ENCODE measurements at regions not wholly inside any gene's neighbourhood (a gene's known extent, or its start where the extent isn't known, plus 50 kb on each side); places are given as distances from the start of the nearest gene placed in this dataset.

- no peak overlapping the region for H2BK5ac ChIP-seq (ENCODE audit: low read depth, low read length, poor library complexity, severe bottlenecking)
- peaks cover 6% of the 10 kb centered on the region; the same call in 1 of the 2 replicates for H3K4me1 ChIP-seq (ENCODE audit: control insufficient read depth, insufficient read depth, low read length)
- no peak overlapping the region for H2BK120ac ChIP-seq (ENCODE audit: low read depth, low read length)
- H3K18ac ChIP-seq (ENCODE audit: low read depth, low read length), result no peak overlapping the region
- no peak overlapping the region for H3K27ac ChIP-seq (ENCODE audit: insufficient read depth, low read length)
- no peaks in the 10 kb centered on the region for H3K9me3 ChIP-seq (ENCODE audit: control insufficient read depth, insufficient read depth, low read length)
- peak overlapping the region; percentile 67 for H2AFZ ChIP-seq (replicated peaks; ENCODE audit: low read length, poor library complexity)
- no peak overlapping the region for H2BK20ac ChIP-seq (ENCODE audit: low read depth, low read length)
- CTCF ChIA-PET, result interaction anchor here (1.0 kb wide), 1 partner anchor 28 kb away, joined by 6 read pairs; no protein-coding TSS in a partner anchor
- no peak overlapping the region for H3K9ac ChIP-seq (ENCODE audit: low read depth, low read length)
- H2BK15ac ChIP-seq (ENCODE audit: low read depth, low read length), result no peak overlapping the region
- no peak overlapping the region for H4K5ac ChIP-seq (ENCODE audit: low read depth, low read length)
- POLR2A ChIA-PET (ENCODE audit: unreplicated experiment), result interaction anchor here (0.7 kb wide), 1 partner anchor 13 kb away, joined by 6 read pairs; no protein-coding TSS in a partner anchor
- peaks cover 3% of the 10 kb centered on the region for H3K27me3 ChIP-seq (ENCODE audit: control insufficient read depth, insufficient read depth, low read length)
- in situ Hi-C loops (cut with MboI; ENCODE audit: low sequenced_read_pairs), result no loop called here
- no peaks in the 10 kb centered on the region for H3K9me1 ChIP-seq (ENCODE audit: insufficient read depth, low read length)
- H2AK5ac ChIP-seq (ENCODE audit: low read depth, low read length), result no peak overlapping the region
- BruUV-seq (replicated peaks), result no TSS peak
- no peak overlapping the region for H3K56ac ChIP-seq (ENCODE audit: extremely low read depth, insufficient read depth, low read length)
- H4K8ac ChIP-seq (ENCODE audit: low read depth in 2 of 2, low read length in 2 of 2), result no peak overlapping the region
- H3K14ac ChIP-seq (replicated peaks; ENCODE audit: low read depth, low read length), result no peak overlapping the region
- no peak overlapping the region for H3K4me3 ChIP-seq (ENCODE audit: insufficient read depth, low read depth, low read length)
- TF ChIP-seq FOS (IDR thresholded peaks at IDR 0.05; ENCODE audit: low read depth, low read length) (peak; percentile 64; the same call in 1 of the 2 replicates), RCOR1 (IDR thresholded peaks at IDR 0.05; ENCODE audit: insufficient replicate concordance, low read length) (no peak)
- no peak overlapping the region for H2AK9ac ChIP-seq (replicated peaks; ENCODE audit: low read depth, low read length, poor library complexity)
- DNase-seq, result peak; percentile 55
- no peaks in the 10 kb centered on the region for H4K20me1 ChIP-seq (ENCODE audit: insufficient read depth, low read length)
- no peaks in the 10 kb centered on the region for H3K36me3 ChIP-seq (ENCODE audit: control insufficient read depth, insufficient read depth, low read length)
- no peak overlapping the region for H4K91ac ChIP-seq (ENCODE audit: insufficient read depth, low read depth, low read length)
- H3K23ac ChIP-seq (ENCODE audit: low read depth, low read length), result no peak overlapping the region
- H3K4me2 ChIP-seq (ENCODE audit: low read depth, low read length), result peak overlapping the region; percentile 11
- 38% methylated on average over 1 of the region's 6 CpGs; no CpG with 5 or more reads in 1 of the 2 experiments for WGBS, 2 experiments (ENCODE audit: extremely low coverage in 2 of 2, insufficient read length in 1 of 2)
- intact Hi-C loops (cut with micrococcal nuclease), result loop anchor here (10.0 kb wide), 1 partner anchor 816 kb away; no protein-coding TSS in a partner anchor
- no peaks in the 10 kb centered on the region for H3K79me1 ChIP-seq (ENCODE audit: low read depth in 1 of 2, low read length in 2 of 2)
- dilution Hi-C loops (cut with HindIII; ENCODE audit: low sequenced_read_pairs, unreplicated experiment), result no loop called here
- H3K4ac ChIP-seq (ENCODE audit: low read depth, low read length), result no peak overlapping the region
- peak; percentile 55 for ATAC-seq (ENCODE audit: low read depth)
Observed at GRCh38 chr4:138910195-138910913, 105.2 kb upstream of the NOCT start.
